Right atrium auricular region (tissue), 2 donors: ENCODE measurements at regions not wholly inside any gene's neighbourhood (a gene's known extent, or its start where the extent isn't known, plus 50 kb on each side); places are given as distances from the start of the nearest gene placed in this dataset.

Source experiments
- DNase-seq: peaks from one replicate; pipeline ENCODE4 v3.0.0-alpha.2; 2019; ENCODE audit warnings: low spot score
- H3K27ac ChIP-seq, 2 donors: fragments of 200-600 bp; sonication (generic); 1 replicate in 1 of 2; 2 replicates in 1 of 2; pipeline ENCODE4 v1.5.1; 2016 to 2019
- H3K27me3 ChIP-seq, 2 donors: fragments of 200-600 bp; sonication (generic); one replicate each; pipeline versions ENCODE4 v1.5.1 to v1.6.0; 2017 to 2019
- H3K36me3 ChIP-seq: fragments of 200-600 bp; sonication (generic); one replicate; pipeline ENCODE4 v1.5.1; 2016
- H3K4me1 ChIP-seq, 2 donors: fragments of 200-600 bp; sonication (generic); one replicate each; pipeline versions ENCODE4 v1.5.1 to v1.6.0; 2017 to 2019
- H3K4me3 ChIP-seq, 2 donors: fragments of 200-600 bp; sonication (generic); 1 replicate in 1 of 2; 2 replicates in 1 of 2; pipeline ENCODE4 v1.5.1; 2017 to 2019; ENCODE audit warnings: mild to moderate bottlenecking in 1 of 2, moderate library complexity in 1 of 2
- H3K9me3 ChIP-seq, 2 donors: fragments of 200-600 bp; sonication (generic); one replicate each; pipeline ENCODE4 v1.5.1; 2019
- CTCF ChIP-seq, 2 donors: fragments of 200-600 bp; sonication (generic); IDR thresholded peaks; one replicate each; pipeline ENCODE4 v1.5.1; 2019; ENCODE audit warnings: antibody characterized with exemption in 2 of 2

- no peak for DNase-seq
- no peak for TF ChIP-seq CTCF (IDR thresholded peaks at IDR 0.05)
- Histone ChIP-seq H3K4me1 (no peaks in the 10 kb centered on the region), H3K27ac (no peak overlapping the region), H3K36me3 (no peaks in the 10 kb centered on the region), H3K9me3 (peaks cover 0 to 28% of the 10 kb centered on the region in 2 donors), H3K27me3 (no peaks in the 10 kb centered on the region), H3K4me3 (no peak overlapping the region)
These were observed 296.5 kb upstream of the STEAP1 start for GRCh38 chr7:89857767-89858166.

- DNase-seq: no peak
- Histone ChIP-seq H3K36me3 (no peaks in the 10 kb centered on the region), H3K27ac (no peak overlapping the region), H3K4me3 (no peak overlapping the region), H3K9me3 (no peaks in the 10 kb centered on the region), H3K4me1 (no peaks in the 10 kb centered on the region), H3K27me3 (no peaks in the 10 kb centered on the region)
- no peak for TF ChIP-seq CTCF (IDR thresholded peaks at IDR 0.05)
These were observed 266.8 kb upstream of the STEAP1 start for GRCh38 chr7:89887489-89887888.

GRCh38 chr7:89908736-89909135 lies 245.5 kb upstream of the STEAP1 start:
- DNase-seq: no peak
- Histone ChIP-seq H3K27me3 (no peaks in the 10 kb centered on the region), H3K36me3 (no peaks in the 10 kb centered on the region), H3K4me1 (no peaks in the 10 kb centered on the region), H3K9me3 (no peaks in the 10 kb centered on the region), H3K4me3 (no peak overlapping the region), H3K27ac (no peak overlapping the region)
- TF ChIP-seq CTCF (IDR thresholded peaks at IDR 0.05): no peak

- DNase-seq: no peak
- Histone ChIP-seq H3K27me3 (no peaks in the 10 kb centered on the region), H3K4me3 (no peak overlapping the region), H3K27ac (no peak overlapping the region), H3K36me3 (no peaks in the 10 kb centered on the region), H3K9me3 (no peaks in the 10 kb centered on the region), H3K4me1 (no peaks in the 10 kb centered on the region)
- TF ChIP-seq CTCF (IDR thresholded peaks at IDR 0.05): no peak
These were observed 239.6 kb upstream of the STEAP1 start for GRCh38 chr7:89914711-89915110.

- Histone ChIP-seq H3K4me1 (no peaks in the 10 kb centered on the region), H3K27me3 (no peaks in the 10 kb centered on the region), H3K9me3 (no peaks in the 10 kb centered on the region), H3K27ac (no peak overlapping the region), H3K36me3 (no peaks in the 10 kb centered on the region), H3K4me3 (no peak overlapping the region)
- TF ChIP-seq CTCF (IDR thresholded peaks at IDR 0.05): no peak
- DNase-seq: no peak
These were observed 228.1 kb upstream of the STEAP1 start for GRCh38 chr7:89926194-89926593.

GRCh38 chr7:89926701-89927100 lies 227.6 kb upstream of the STEAP1 start:
- Histone ChIP-seq H3K36me3 (no peaks in the 10 kb centered on the region), H3K4me1 (no peaks in the 10 kb centered on the region), H3K27ac (no peak overlapping the region), H3K27me3 (no peaks in the 10 kb centered on the region), H3K4me3 (no peak overlapping the region), H3K9me3 (no peaks in the 10 kb centered on the region)
- no peak for TF ChIP-seq CTCF (IDR thresholded peaks at IDR 0.05)
- no peak for DNase-seq
